SK-N-MC (cell line): ENCODE measurements at regions not wholly inside any gene's neighbourhood (a gene's known extent, or its start where the extent isn't known, plus 50 kb on each side); places are given as distances from the start of the nearest gene placed in this dataset.

ENCODE experiments used
- DNase-seq: peaks from one replicate; pipeline ENCODE4 v3.0.0-alpha.2; 2011; ENCODE audit warnings: low read depth, low spot score
- H3K27ac ChIP-seq: fragments of 200-600 bp; sonication (generic); 2 replicates; pipeline ENCODE4 v1.5.1; 2016; ENCODE audit warnings: mixed run types
- H3K36me3 ChIP-seq: fragments of 200-600 bp; sonication (generic); 2 replicates; pipeline ENCODE4 v1.6.1; 2017; ENCODE audit warnings: antibody characterized with exemption, low read length, mixed read lengths; ENCODE audit not compliant: insufficient read depth
- H3K4me3 ChIP-seq: fragments of 200-600 bp; sonication (generic); 2 replicates; pipeline ENCODE4 v1.5.1; 2016
- H3K9ac ChIP-seq: fragments of 200-600 bp; sonication (generic); 2 replicates; pipeline ENCODE4 v1.8.0; 2017; ENCODE audit warnings: mixed run types, mixed read lengths; ENCODE audit not compliant: insufficient read length
- H3K9me3 ChIP-seq: fragments of 200-600 bp; sonication (generic); 2 replicates; pipeline ENCODE4 v1.6.1; 2017; ENCODE audit warnings: low read depth, mild to moderate bottlenecking, antibody characterized with exemption, low read length, moderate library complexity, mixed read lengths
- EZH2 ChIP-seq: fragments of 200-600 bp; sonication (generic); IDR thresholded peaks from one replicate; pipeline ENCODE4 v1.6.1; 2017; ENCODE audit warnings: antibody characterized with exemption
- FOXP2 ChIP-seq: optimal IDR thresholded peaks from 2 replicates; pipeline ENCODE3; 2011; ENCODE audit warnings: mild to moderate bottlenecking, moderate library complexity; ENCODE audit not compliant: insufficient read depth; ENCODE audit errors: extremely low read length, control extremely low read depth
- POLR2AphosphoS5 ChIP-seq: IDR thresholded peaks from 2 replicates; pipeline ENCODE4 v1.6.1; 2012; ENCODE audit warnings: mild to moderate bottlenecking, low read depth, low read length, borderline replicate concordance

DNA sequence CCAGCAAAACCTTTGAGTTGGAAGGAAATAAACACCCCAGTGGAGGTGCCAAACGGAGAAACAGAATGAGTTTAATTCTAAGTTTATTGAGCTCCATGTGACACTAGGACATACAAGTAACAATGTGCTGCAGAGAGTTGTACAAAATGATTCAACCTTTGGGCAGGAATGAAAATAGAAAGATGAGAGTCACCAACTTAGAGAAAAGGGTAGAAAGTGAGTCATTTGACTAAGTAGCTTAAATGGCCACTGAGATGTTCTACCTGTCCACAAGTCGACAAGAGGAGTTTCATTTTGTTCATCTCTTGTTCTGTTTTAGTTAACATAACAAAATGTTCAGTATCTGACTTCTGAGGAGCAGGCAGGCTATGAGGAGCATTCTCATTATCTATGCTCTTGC lies 284.7 kb downstream of the NR2F1-AS1 start:
- Histone ChIP-seq H3K4me3 (peak overlapping the region; percentile 18; the same call in 1 of the 2 replicates), H3K36me3 (no peaks in the 10 kb centered on the region), H3K27ac (no peak overlapping the region), H3K9ac (no peak overlapping the region), H3K9me3 (no peaks in the 10 kb centered on the region)
- TF ChIP-seq POLR2AphosphoS5 (no peak), EZH2 (no peak), FOXP2 (no peak)
- DNase-seq = no peak

GRCh38 chr5:93294996-93295395 lies 286.0 kb downstream of the NR2F1-AS1 start:
- no peak for TF ChIP-seq POLR2AphosphoS5
- no peak for TF ChIP-seq EZH2
- no peak for TF ChIP-seq FOXP2
- H3K4me3 ChIP-seq = no peak overlapping the region
- no peak overlapping the region for H3K27ac ChIP-seq
- no peak overlapping the region for H3K9ac ChIP-seq
- no peaks in the 10 kb centered on the region for H3K36me3 ChIP-seq
- H3K9me3 ChIP-seq = no peaks in the 10 kb centered on the region
- no peak for DNase-seq

DNA sequence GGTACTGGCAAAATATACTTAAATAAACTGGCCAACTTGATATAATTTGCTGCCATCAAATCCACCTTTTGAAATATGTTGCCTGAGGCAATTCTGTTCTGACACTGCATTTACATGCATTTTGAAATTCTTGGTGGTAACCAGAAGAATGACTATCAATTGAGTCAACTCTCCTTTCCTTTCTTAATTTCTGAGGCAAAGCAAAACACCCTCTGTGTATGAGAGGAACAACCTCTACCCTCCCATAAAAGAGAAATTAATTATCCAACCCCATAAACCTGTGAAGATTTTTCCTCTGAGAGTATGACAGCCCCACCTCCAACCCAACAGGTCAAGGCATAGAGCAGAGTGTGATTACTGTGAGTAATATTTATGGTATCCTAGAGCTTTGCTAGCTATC lies 286.8 kb downstream of the NR2F1-AS1 start:
- Histone ChIP-seq H3K4me3 (no peak overlapping the region), H3K27ac (no peak overlapping the region)

DNA sequence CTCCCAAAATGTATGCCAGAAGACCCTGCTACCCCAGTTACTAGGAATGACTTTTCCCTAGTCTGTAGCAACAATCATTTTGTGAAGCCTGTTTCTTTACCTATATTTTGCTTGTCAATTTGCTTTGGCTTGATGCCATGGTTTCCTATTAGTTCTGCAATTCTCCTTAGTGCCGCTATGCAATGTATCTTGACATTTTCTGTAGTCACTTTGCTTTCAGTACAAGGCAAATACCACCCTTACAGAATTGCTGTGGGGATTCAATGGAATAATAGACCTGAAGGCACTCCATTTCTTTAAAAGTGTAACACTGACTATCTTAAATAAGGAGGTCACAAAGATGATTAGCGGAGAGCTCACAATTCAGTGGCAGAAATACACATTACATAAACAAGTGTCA lies 291.1 kb downstream of the NR2F1-AS1 start:
- TF ChIP-seq EZH2 (no peak), FOXP2 (no peak), POLR2AphosphoS5 (no peak)

More for the DNA sequence above, 286.8 kb downstream of the NR2F1-AS1 start:
- no peaks in the 10 kb centered on the region for H3K36me3 ChIP-seq
- no peaks in the 10 kb centered on the region for H3K9me3 ChIP-seq
- no peak overlapping the region for H3K9ac ChIP-seq
- TF ChIP-seq EZH2 (no peak), POLR2AphosphoS5 (no peak), FOXP2 (no peak)
- no peak for DNase-seq

GRCh38 chr5:93285461-93285860 lies 295.6 kb downstream of the NR2F1-AS1 start:
- TF ChIP-seq FOXP2 (no peak), EZH2 (no peak)
- Histone ChIP-seq H3K9me3 (no peaks in the 10 kb centered on the region), H3K4me3 (no peak overlapping the region), H3K9ac (no peak overlapping the region), H3K36me3 (no peaks in the 10 kb centered on the region), H3K27ac (no peak overlapping the region)
- no peak for DNase-seq

More for the DNA sequence above, 291.1 kb downstream of the NR2F1-AS1 start:
- no peak overlapping the region for H3K4me3 ChIP-seq
- no peaks in the 10 kb centered on the region for H3K36me3 ChIP-seq
- no peak overlapping the region for H3K27ac ChIP-seq
- no peak for DNase-seq
- H3K9me3 ChIP-seq = no peaks in the 10 kb centered on the region
- H3K9ac ChIP-seq = no peak overlapping the region

DNA sequence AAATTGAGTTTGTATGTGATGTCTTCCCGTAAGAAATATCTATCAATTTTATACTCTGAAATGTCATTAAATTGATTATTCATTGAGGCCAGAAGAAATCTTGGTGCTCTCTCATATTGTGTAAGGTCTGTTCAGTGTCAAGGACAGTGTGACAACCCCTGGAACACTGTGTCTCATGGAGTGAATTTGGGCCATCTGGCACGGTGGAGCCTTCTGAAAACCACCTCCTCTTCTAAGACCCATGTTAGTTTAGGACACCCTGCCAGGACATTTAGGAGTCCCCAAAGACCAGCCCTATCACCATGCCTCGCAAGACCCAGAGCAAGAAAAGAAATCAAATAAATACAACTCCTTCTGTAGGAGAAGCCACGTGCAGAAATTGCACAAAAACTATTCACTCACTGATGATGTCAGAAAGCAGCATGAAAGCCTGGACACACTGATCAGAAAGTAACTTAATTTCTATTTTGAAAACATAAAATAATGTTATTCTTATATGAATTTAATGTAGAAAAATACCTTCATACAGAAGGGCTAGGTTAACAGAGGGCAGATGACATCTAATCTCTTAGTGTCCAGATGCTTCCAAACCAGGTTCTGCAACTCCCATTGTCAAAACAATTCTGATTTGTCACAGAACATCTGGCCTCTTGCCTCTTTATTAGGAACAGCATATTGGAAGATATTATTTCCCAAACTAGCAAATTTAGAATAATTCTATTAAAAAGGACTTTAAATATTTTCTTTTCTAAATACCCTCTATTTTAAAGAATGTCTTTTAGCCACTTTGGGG lies 298.8 kb downstream of the NR2F1-AS1 start:
- DNase-seq = no peak
- H3K27ac ChIP-seq = no peak overlapping the region
- no peak overlapping the region for H3K9ac ChIP-seq
- no peaks in the 10 kb centered on the region for H3K9me3 ChIP-seq
- H3K4me3 ChIP-seq = no peak overlapping the region
- TF ChIP-seq POLR2AphosphoS5 (no peak), FOXP2 (no peak), EZH2 (no peak)
- H3K36me3 ChIP-seq = no peaks in the 10 kb centered on the region

DNA sequence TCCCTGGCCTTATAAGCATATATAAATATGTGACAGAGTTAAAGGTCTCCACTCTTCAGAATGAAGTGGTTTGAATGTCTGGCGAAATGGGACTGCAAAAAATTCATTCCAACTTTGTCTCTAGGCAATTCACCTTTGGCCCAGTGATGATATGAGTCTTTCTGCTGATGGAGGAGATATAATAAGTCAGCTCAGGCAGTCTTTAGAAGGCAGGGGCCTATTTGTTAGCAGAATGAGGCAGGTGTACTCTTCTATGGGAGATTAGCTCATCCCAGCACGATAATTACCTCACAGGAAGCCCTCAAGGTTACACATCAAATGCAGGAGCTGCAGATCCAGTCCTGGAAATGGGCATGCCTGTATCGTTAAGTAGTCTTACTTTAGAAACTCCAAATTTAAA lies 300.5 kb downstream of the NR2F1-AS1 start:
- Histone ChIP-seq H3K9ac (no peak overlapping the region), H3K4me3 (no peak overlapping the region), H3K9me3 (no peaks in the 10 kb centered on the region), H3K27ac (no peak overlapping the region), H3K36me3 (no peaks in the 10 kb centered on the region)
- no peak for DNase-seq
- no peak for TF ChIP-seq EZH2
- TF ChIP-seq FOXP2 = no peak
- TF ChIP-seq POLR2AphosphoS5 = no peak

GRCh38 chr5:93279296-93279963 lies 301.6 kb downstream of the NR2F1-AS1 start:
- peak overlapping the region; percentile 49 for H3K9ac ChIP-seq
- H3K9me3 ChIP-seq = no peaks in the 10 kb centered on the region
- DNase-seq = no peak
- H3K36me3 ChIP-seq = no peaks in the 10 kb centered on the region
- TF ChIP-seq EZH2 (no peak), FOXP2 (no peak), POLR2AphosphoS5 (no peak)
- H3K27ac ChIP-seq = peak overlapping the region; percentile 95
- peak overlapping the region; percentile 69 for H3K4me3 ChIP-seq
